ENCODE measurements at regions not wholly inside any gene's neighbourhood (a gene's known extent, or its start where the extent isn't known, plus 50 kb on each side); places are given as distances from the start of the nearest gene placed in this dataset.

DNA sequence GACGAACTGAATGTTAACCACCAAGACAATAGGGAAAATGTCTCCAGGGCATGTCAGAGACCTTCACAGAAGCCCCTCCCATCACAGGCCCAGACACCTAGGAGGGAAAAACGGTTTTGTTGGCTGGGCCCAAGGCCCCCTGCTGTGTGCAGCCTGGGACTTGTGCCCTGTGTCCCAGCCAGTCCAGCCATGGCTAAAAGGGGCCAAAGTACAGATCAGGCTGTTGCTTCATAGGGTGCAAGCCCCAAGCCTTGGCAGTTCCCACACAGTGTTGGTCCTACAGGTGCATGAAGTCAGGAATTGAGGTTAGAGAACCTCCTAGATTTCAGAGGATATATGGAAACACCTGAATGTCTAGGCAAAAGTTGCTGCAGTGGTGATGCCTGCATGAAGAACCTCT lies 428.7 kb downstream of the SUCLA2 start:
- Histone ChIP-seq H3K4me3 (replicated peaks in 1 of 3; ENCODE audit: low read depth in 2 of 3, low read length in 3 of 3) (no peak overlapping the region), H3K79me2 (ENCODE audit: insufficient read depth, low read length) (no peaks in the 10 kb centered on the region), H2AFZ (ENCODE audit: insufficient read depth, low read depth, low read length, poor library complexity, severe bottlenecking) (no peak overlapping the region), H3K4me2 (replicated peaks; ENCODE audit: extremely low read depth, low read length, poor library complexity, severe bottlenecking) (no peak overlapping the region), H4K20me1 (ENCODE audit: insufficient read depth, low read length) (no peaks in the 10 kb centered on the region), H3K9ac (ENCODE audit: insufficient read depth, low read length, poor library complexity, severe bottlenecking) (no peak overlapping the region), H3K27ac (ENCODE audit: low read depth in 1 of 2, low read length in 2 of 2) (no peak overlapping the region), H3K4me1 (ENCODE audit: control insufficient read depth in 1 of 2, insufficient read depth in 2 of 2, low read length in 2 of 2) (no peaks in the 10 kb centered on the region), H3K9me3 (replicated peaks in 1 of 2; ENCODE audit: control insufficient read depth in 1 of 2, insufficient read depth in 1 of 2, low read length in 2 of 2) (peaks cover 35 to 44% of the 10 kb centered on the region in 2 donors), H3K36me3 (replicated peaks in 1 of 2; ENCODE audit: control insufficient read depth in 1 of 2, insufficient read depth in 2 of 2, low read length in 2 of 2) (no peaks in the 10 kb centered on the region), H3K27me3 (ENCODE audit: control insufficient read depth in 2 of 2, insufficient read depth in 2 of 2, low read length in 2 of 2) (no peaks in the 10 kb centered on the region)
- Mint-ChIP-seq H3K9me3 (peaks cover 38 to 64% (median 55%) of the 10 kb centered on the region in 7 donors), H3K4me1 (no peaks in the 10 kb centered on the region), H3K27ac (peak overlapping the region in 1 of 7 donors; percentile 42), H3K36me3 (peaks cover 0 to under 1% of the 10 kb centered on the region in 2 donors), H3K4me3 (no peak overlapping the region), H3K27me3 (ENCODE audit: low read depth in 3 of 3) (peaks cover 0 to 3% (median 2%) of the 10 kb centered on the region in 3 donors)
- TF ChIP-seq, protein P1, sequence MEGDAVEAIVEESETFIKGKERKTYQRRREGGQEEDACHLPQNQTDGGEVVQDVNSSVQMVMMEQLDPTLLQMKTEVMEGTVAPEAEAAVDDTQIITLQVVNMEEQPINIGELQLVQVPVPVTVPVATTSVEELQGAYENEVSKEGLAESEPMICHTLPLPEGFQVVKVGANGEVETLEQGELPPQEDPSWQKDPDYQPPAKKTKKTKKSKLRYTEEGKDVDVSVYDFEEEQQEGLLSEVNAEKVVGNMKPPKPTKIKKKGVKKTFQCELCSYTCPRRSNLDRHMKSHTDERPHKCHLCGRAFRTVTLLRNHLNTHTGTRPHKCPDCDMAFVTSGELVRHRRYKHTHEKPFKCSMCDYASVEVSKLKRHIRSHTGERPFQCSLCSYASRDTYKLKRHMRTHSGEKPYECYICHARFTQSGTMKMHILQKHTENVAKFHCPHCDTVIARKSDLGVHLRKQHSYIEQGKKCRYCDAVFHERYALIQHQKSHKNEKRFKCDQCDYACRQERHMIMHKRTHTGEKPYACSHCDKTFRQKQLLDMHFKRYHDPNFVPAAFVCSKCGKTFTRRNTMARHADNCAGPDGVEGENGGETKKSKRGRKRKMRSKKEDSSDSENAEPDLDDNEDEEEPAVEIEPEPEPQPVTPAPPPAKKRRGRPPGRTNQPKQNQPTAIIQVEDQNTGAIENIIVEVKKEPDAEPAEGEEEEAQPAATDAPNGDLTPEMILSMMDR (IDR thresholded peaks at IDR 0.05): no peak
- intact Hi-C loops (cut with micrococcal nuclease): no loop called here
- 33% methylated on average over 1 of the region's 2 CpGs for WGBS (ENCODE audit: insufficient coverage)
- no peak for DNase-seq

DNA sequence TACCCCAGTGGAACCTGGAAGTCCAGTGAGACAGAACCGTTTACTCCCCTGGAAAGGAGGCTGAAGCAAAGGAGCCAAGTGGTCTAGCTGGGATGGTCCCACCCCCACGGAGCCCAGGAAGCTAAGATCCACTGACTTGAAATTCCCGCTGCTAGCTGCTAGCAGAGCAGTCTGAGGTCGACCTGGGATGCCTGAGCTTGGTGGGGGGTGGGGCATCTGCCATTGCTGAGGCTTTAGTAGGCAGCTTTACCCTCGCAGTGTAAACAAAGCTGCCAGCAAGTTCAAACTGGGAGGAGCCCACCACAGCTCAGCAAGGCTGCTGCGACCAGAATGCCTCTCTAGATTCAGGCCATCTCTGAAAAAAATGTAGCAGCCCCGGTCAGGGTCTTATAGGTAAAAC lies 437.0 kb downstream of the SUCLA2 start:
- Histone ChIP-seq H3K9me3 (replicated peaks in 1 of 2; ENCODE audit: control insufficient read depth in 1 of 2, insufficient read depth in 1 of 2, low read length in 2 of 2) (peaks cover 0 to 7% of the 10 kb centered on the region in 2 donors), H3K9ac (ENCODE audit: insufficient read depth, low read length, poor library complexity, severe bottlenecking) (no peak overlapping the region), H3K36me3 (replicated peaks in 1 of 2; ENCODE audit: control insufficient read depth in 1 of 2, insufficient read depth in 2 of 2, low read length in 2 of 2) (no peaks in the 10 kb centered on the region), H3K27me3 (ENCODE audit: control insufficient read depth in 2 of 2, insufficient read depth in 2 of 2, low read length in 2 of 2) (no peaks in the 10 kb centered on the region), H3K4me2 (replicated peaks; ENCODE audit: extremely low read depth, low read length, poor library complexity, severe bottlenecking) (no peak overlapping the region), H3K4me3 (replicated peaks in 1 of 3; ENCODE audit: low read depth in 2 of 3, low read length in 3 of 3) (no peak overlapping the region), H4K20me1 (ENCODE audit: insufficient read depth, low read length) (no peaks in the 10 kb centered on the region), H3K4me1 (ENCODE audit: control insufficient read depth in 1 of 2, insufficient read depth in 2 of 2, low read length in 2 of 2) (no peaks in the 10 kb centered on the region), H3K27ac (ENCODE audit: low read depth in 1 of 2, low read length in 2 of 2) (no peak overlapping the region), H3K79me2 (ENCODE audit: insufficient read depth, low read length) (no peaks in the 10 kb centered on the region), H2AFZ (ENCODE audit: insufficient read depth, low read depth, low read length, poor library complexity, severe bottlenecking) (no peak overlapping the region)
- Mint-ChIP-seq H3K9me3 (peaks cover 18 to 36% (median 27%) of the 10 kb centered on the region in 7 donors), H3K4me3 (no peak overlapping the region), H3K4me1 (no peaks in the 10 kb centered on the region), H3K36me3 (peaks cover 0 to 2% of the 10 kb centered on the region in 2 donors), H3K27ac (no peak overlapping the region), H3K27me3 (ENCODE audit: low read depth in 3 of 3) (peaks cover 0 to 4% (median 0%) of the 10 kb centered on the region in 3 donors)
- DNase-seq: no peak
- TF ChIP-seq, protein P1 (IDR thresholded peaks at IDR 0.05): no peak
- intact Hi-C loops (cut with micrococcal nuclease): no loop called here
- WGBS (ENCODE audit: insufficient coverage): 78% methylated on average over 4 of the region's 7 CpGs
